B cell (primary cell): ENCODE measurements at regions not wholly inside any gene's neighbourhood (a gene's known extent, or its start where the extent isn't known, plus 50 kb on each side); places are given as distances from the start of the nearest gene placed in this dataset.

Experiments used
- ATAC-seq: fragments of 200-7000 bp; cut with Tn5 transposase; one replicate; pipeline ENCODE4 v1.10.0; 2021; ENCODE audit warnings: low read depth, mild to moderate bottlenecking, moderate number of reproducible peaks, moderate library complexity
- CTCF ChIA-PET: fragments of 350-600 bp; sonication (Branson Sonifier 250); formaldehyde crosslinking; loops from one replicate; lab custom pipeline; 2021; ENCODE audit warnings: antibody characterized with exemption, inconsistent platforms; lab: Charles Lee
- POLR2A ChIA-PET: fragments of 350-600 bp; sonication (Branson Sonifier 250); formaldehyde crosslinking; loops from one replicate; lab custom pipeline; 2021; ENCODE audit warnings: antibody characterized with exemption; lab: Charles Lee
- DNase-seq: peaks from one replicate; pipeline ENCODE4 v3.0.0; 2013
- H2AFZ ChIP-seq: 2 replicates; pipeline ENCODE4 v1.6.1; 2012; ENCODE audit warnings: mild to moderate bottlenecking, low read depth, low read length; ENCODE audit not compliant: insufficient read depth, poor library complexity, severe bottlenecking
- H3K27ac ChIP-seq, 2 donors: 1 replicate in 1 of 2; 2 replicates in 1 of 2; pipeline ENCODE4 v1.5.1; 2012 to 2013; ENCODE audit warnings: low read length in 2 of 2, mild to moderate bottlenecking in 2 of 2, moderate library complexity in 1 of 2
- H3K27me3 ChIP-seq, 4 experiments: fragments of 200-600 bp in 1 of 4; sonication (generic) in 1 of 4; replicated peaks in 1 of 4; 1 replicate in 2 of 4; 2 replicates in 2 of 4; pipeline versions ENCODE4 v1.6.1 to v1.7.0; 2013 to 2016; ENCODE audit warnings: low read length in 3 of 4, mild to moderate bottlenecking in 2 of 4, mixed read lengths in 1 of 4, moderate library complexity in 1 of 4; ENCODE audit not compliant: insufficient read depth in 4 of 4, control insufficient read depth in 3 of 4; ENCODE audit errors: control extremely low read depth in 1 of 4
- H3K36me3 ChIP-seq, 2 experiments: replicated peaks in 1 of 2; 1 replicate in 1 of 2; 2 replicates in 1 of 2; pipeline versions ENCODE4 v1.6.1 to v1.7.1; 2013; ENCODE audit warnings: low read length in 1 of 2; ENCODE audit not compliant: insufficient read depth in 2 of 2, control insufficient read depth in 1 of 2; ENCODE audit errors: control extremely low read depth in 1 of 2, extremely low read depth in 1 of 2
- H3K4me1 ChIP-seq, 2 donors: fragments of 200-600 bp in 1 of 2; sonication (generic) in 1 of 2; 1 replicate in 1 of 2; 2 replicates in 1 of 2; pipeline versions ENCODE4 v1.5.1 to v1.6.1; 2013 to 2017; ENCODE audit warnings: low read length in 2 of 2; ENCODE audit not compliant: control insufficient read depth in 2 of 2, insufficient read depth in 2 of 2
- H3K4me2 ChIP-seq: replicated peaks from 2 replicates; pipeline ENCODE3; 2012; ENCODE audit warnings: mild to moderate bottlenecking, low read depth, low read length; ENCODE audit not compliant: poor library complexity, severe bottlenecking
- H3K4me3 ChIP-seq, 5 experiments: fragments of 200-600 bp in 1 of 5; sonication (generic) in 1 of 5; 1 replicate in 3 of 5; 2 replicates in 2 of 5; pipeline versions ENCODE4 v1.5.1 to v1.7.0; 2011 to 2016; ENCODE audit warnings: low read length in 4 of 5, mild to moderate bottlenecking in 4 of 5, low read depth in 2 of 5, control low read depth in 1 of 5, moderate library complexity in 1 of 5; ENCODE audit not compliant: insufficient read depth in 1 of 5; ENCODE audit errors: control extremely low read depth in 1 of 5, extremely low read depth in 1 of 5
- H3K79me2 ChIP-seq: fragments of 200-600 bp; sonication (generic); one replicate; pipeline ENCODE4 v1.6.0; 2016; ENCODE audit warnings: low read length; ENCODE audit not compliant: control insufficient read depth, insufficient read depth
- H3K9ac ChIP-seq: fragments of 200-600 bp; sonication (generic); 2 replicates; pipeline ENCODE4 v1.6.1; 2017; ENCODE audit warnings: mild to moderate bottlenecking, low read length, moderate library complexity
- H3K9me3 ChIP-seq, 3 donors: one replicate each; pipeline versions ENCODE4 v1.6.1 to v1.7.1; 2013; ENCODE audit warnings: low read length in 2 of 3; ENCODE audit not compliant: control insufficient read depth in 2 of 3, insufficient read depth in 1 of 3; ENCODE audit errors: control extremely low read depth in 1 of 3
- H4K20me1 ChIP-seq: 2 replicates; pipeline ENCODE4 v1.6.0; 2012; ENCODE audit warnings: mild to moderate bottlenecking, low read length; ENCODE audit not compliant: insufficient read depth, control insufficient read depth, poor library complexity, severe bottlenecking
- H3K27ac Mint-ChIP-seq: one replicate; pipeline ENCODE4 v1.8.0; 2021; ENCODE audit warnings: mixed read lengths
- H3K27me3 Mint-ChIP-seq: one replicate; pipeline ENCODE4 v1.8.0; 2021; ENCODE audit warnings: mixed read lengths
- H3K4me1 Mint-ChIP-seq: one replicate; pipeline ENCODE4 v1.8.0; 2021; ENCODE audit warnings: mixed read lengths
- H3K4me3 Mint-ChIP-seq: one replicate; pipeline ENCODE4 v1.8.0; 2021; ENCODE audit warnings: mixed read lengths
- H3K9me3 Mint-ChIP-seq: one replicate; pipeline ENCODE4 v1.8.0; 2022; ENCODE audit warnings: mixed read lengths; ENCODE audit not compliant: insufficient read depth
- EZH2 ChIP-seq: IDR thresholded peaks from 2 replicates; pipeline ENCODE4 v1.6.1; 2012; ENCODE audit warnings: borderline replicate concordance, low read depth, mild to moderate bottlenecking, moderate library complexity, low read length; ENCODE audit not compliant: insufficient read depth, poor library complexity, severe bottlenecking
- WGBS: methylation state at CpG from one replicate; pipeline ENCODE4 v1.1.5; 2013; ENCODE audit warnings: missing lambda C conversion rate; ENCODE audit not compliant: insufficient coverage; 5-methylcytosine and 5-hydroxymethylcytosine counted together
- intact Hi-C: fragments of 100-400 bp; cut with micrococcal nuclease; formaldehyde crosslinking; loops from one replicate; pipeline ENCODE4 v1.10.0; 2022
- TF ChIP-seq, protein P1 (sequence below): fragments of 200-600 bp; IDR thresholded peaks from one replicate; pipeline ENCODE4 v1.8.0; 2022; ENCODE audit warnings: antibody characterized with exemption, mild to moderate bottlenecking

DNA sequence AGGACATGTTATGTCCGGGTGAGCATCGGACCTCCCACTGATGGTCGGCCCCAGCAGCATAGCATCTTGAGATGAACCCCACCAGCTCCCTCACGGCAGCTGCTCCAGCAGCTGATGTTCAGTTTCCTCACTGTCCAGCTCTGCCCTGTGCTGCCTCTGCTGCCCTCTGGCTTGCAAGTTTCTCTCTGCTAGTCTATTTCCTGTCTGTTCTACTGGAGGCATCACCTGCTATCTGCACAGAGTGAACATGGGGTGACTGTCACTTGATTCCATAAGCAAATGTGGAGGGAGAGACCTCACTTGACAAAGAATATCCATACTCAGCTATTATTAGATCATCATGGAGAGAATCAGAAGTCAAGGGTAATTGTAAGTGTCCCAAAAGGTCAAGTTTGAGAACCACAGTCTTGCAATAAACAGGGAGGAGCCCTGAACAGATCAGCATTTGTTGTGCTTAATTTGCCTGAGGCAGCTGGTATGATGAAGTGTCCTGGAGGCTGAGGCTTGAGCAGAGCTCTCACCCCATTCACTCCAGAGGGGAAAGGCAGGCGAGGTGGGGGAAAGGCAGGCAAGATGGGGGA is 702.8 kb downstream of the SEMA5A start:
- no peak overlapping the region for H3K9ac ChIP-seq
- H3K27me3 ChIP-seq = no peaks in the 10 kb centered on the region
- no peaks in the 10 kb centered on the region for H3K4me1 ChIP-seq
- H3K4me2 ChIP-seq = no peak overlapping the region
- peaks cover 0 to 30% (median 0%) of the 10 kb centered on the region in 3 donors for H3K9me3 ChIP-seq
- TF ChIP-seq EZH2 = no peak
- TF ChIP-seq, protein P1, sequence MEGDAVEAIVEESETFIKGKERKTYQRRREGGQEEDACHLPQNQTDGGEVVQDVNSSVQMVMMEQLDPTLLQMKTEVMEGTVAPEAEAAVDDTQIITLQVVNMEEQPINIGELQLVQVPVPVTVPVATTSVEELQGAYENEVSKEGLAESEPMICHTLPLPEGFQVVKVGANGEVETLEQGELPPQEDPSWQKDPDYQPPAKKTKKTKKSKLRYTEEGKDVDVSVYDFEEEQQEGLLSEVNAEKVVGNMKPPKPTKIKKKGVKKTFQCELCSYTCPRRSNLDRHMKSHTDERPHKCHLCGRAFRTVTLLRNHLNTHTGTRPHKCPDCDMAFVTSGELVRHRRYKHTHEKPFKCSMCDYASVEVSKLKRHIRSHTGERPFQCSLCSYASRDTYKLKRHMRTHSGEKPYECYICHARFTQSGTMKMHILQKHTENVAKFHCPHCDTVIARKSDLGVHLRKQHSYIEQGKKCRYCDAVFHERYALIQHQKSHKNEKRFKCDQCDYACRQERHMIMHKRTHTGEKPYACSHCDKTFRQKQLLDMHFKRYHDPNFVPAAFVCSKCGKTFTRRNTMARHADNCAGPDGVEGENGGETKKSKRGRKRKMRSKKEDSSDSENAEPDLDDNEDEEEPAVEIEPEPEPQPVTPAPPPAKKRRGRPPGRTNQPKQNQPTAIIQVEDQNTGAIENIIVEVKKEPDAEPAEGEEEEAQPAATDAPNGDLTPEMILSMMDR = no peak
- Mint-ChIP-seq H3K9me3 (peaks cover 2% of the 10 kb centered on the region), H3K4me1 (no peaks in the 10 kb centered on the region), H3K27ac (no peak overlapping the region), H3K27me3 (no peaks in the 10 kb centered on the region), H3K4me3 (no peak overlapping the region)
- intact Hi-C loops = no loop called here
- ChIA-PET POLR2A (no interaction called here), CTCF (no interaction called here)
- H3K4me3 ChIP-seq = no peak overlapping the region
- 91% methylated on average over 5 of the region's 5 CpGs for WGBS
- H3K27ac ChIP-seq = no peak overlapping the region
- no peaks in the 10 kb centered on the region for H3K79me2 ChIP-seq
- H2AFZ ChIP-seq = no peak overlapping the region
- H4K20me1 ChIP-seq = no peaks in the 10 kb centered on the region
- no peak for ATAC-seq
- H3K36me3 ChIP-seq = no peaks in the 10 kb centered on the region
- DNase-seq = no peak

DNA sequence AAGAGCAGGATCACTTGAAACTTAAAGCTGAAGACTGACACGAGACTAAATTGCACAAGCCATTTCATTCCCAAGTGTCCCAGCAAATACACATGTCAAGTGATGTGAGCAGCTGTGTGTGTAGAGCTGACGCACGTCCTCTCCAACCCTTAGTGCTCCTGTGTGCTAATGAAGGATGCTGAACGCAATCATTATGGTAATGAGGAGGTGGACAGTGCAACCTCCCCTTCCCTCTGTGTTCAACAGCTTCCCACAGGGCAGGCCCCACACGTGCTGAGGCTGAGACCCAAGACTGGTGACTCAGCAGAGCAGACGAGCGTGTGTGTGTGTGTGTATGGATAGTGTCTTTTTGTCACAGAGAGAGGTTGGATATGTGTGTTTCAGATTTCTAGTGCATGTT is 702.1 kb downstream of the SEMA5A start:
- peaks cover 0 to 30% (median 0%) of the 10 kb centered on the region in 3 donors for H3K9me3 ChIP-seq
- no peak overlapping the region for H2AFZ ChIP-seq
- intact Hi-C loops = no loop called here
- no peak overlapping the region for H3K4me3 ChIP-seq
- Mint-ChIP-seq H3K27me3 (no peaks in the 10 kb centered on the region), H3K4me3 (no peak overlapping the region), H3K9me3 (peaks cover 2% of the 10 kb centered on the region), H3K27ac (no peak overlapping the region), H3K4me1 (no peaks in the 10 kb centered on the region)
- POLR2A ChIA-PET = no interaction called here
- ATAC-seq (no peak), DNase-seq (no peak)
- CTCF ChIA-PET = no interaction called here
- no peak overlapping the region for H3K4me2 ChIP-seq
- no peaks in the 10 kb centered on the region for H3K36me3 ChIP-seq
- H3K27me3 ChIP-seq = no peaks in the 10 kb centered on the region
- H3K4me1 ChIP-seq = no peaks in the 10 kb centered on the region
- no peak overlapping the region for H3K9ac ChIP-seq
- WGBS = 66% methylated on average over 4 of the region's 7 CpGs
- no peaks in the 10 kb centered on the region for H4K20me1 ChIP-seq
- H3K79me2 ChIP-seq = no peaks in the 10 kb centered on the region
- TF ChIP-seq, protein P1 = no peak
- TF ChIP-seq EZH2 = no peak
- H3K27ac ChIP-seq = no peak overlapping the region
